Breast epithelium (tissue), 3 donors: ENCODE measurements at regions not wholly inside any gene's neighbourhood (a gene's known extent, or its start where the extent isn't known, plus 50 kb on each side); places are given as distances from the start of the nearest gene placed in this dataset.

Source experiments
- POLR2A ChIP-seq: fragments of 450-650 bp; IDR thresholded peaks from one replicate; pipeline ENCODE4 v1.6.1; 2016; ENCODE audit warnings: antibody characterized with exemption, mild to moderate bottlenecking, moderate library complexity
- TF ChIP-seq, protein P1 (sequence below), 3 donors: fragments of 450-650 bp; IDR thresholded peaks; one replicate each; pipeline ENCODE4 v1.5.1; 2016 to 2017; ENCODE audit warnings: antibody characterized with exemption in 3 of 3, mild to moderate bottlenecking in 3 of 3, moderate library complexity in 3 of 3

DNA sequence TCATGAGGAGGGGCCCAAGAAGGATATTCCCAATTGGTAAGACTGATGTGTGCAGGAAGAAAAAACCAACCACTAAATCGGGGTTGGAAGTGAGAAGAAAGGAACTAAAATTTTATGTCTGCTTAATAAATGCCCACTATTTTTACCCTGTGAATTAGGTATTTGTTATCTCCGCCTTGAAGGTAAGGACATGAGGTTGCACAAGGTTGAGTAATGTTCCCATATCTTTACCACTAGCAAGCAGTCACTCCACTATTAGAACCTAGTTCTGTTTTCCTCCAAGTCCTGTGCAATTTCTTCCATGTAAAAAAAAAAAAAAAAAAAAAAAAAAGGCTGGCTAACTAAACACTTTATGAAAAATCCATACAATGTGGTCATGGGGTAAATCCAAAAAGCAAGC is 318.5 kb upstream of the SLCO3A1 start:
- no peak for TF ChIP-seq POLR2A
- TF ChIP-seq, protein P1, sequence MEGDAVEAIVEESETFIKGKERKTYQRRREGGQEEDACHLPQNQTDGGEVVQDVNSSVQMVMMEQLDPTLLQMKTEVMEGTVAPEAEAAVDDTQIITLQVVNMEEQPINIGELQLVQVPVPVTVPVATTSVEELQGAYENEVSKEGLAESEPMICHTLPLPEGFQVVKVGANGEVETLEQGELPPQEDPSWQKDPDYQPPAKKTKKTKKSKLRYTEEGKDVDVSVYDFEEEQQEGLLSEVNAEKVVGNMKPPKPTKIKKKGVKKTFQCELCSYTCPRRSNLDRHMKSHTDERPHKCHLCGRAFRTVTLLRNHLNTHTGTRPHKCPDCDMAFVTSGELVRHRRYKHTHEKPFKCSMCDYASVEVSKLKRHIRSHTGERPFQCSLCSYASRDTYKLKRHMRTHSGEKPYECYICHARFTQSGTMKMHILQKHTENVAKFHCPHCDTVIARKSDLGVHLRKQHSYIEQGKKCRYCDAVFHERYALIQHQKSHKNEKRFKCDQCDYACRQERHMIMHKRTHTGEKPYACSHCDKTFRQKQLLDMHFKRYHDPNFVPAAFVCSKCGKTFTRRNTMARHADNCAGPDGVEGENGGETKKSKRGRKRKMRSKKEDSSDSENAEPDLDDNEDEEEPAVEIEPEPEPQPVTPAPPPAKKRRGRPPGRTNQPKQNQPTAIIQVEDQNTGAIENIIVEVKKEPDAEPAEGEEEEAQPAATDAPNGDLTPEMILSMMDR (IDR thresholded peaks at IDR 0.05), result no peak
